Heart right ventricle (tissue), 16 donors: ENCODE measurements at regions not wholly inside any gene's neighbourhood (a gene's known extent, or its start where the extent isn't known, plus 50 kb on each side); places are given as distances from the start of the nearest gene placed in this dataset.

Experiments used
- ATAC-seq, 8 donors: fragments of 200-7000 bp; cut with Tn5 transposase; one replicate each; pipeline ENCODE4 v1.9.1; 2020; ENCODE audit warnings: mild to moderate bottlenecking in 8 of 8, moderate library complexity in 8 of 8, moderate number of reproducible peaks in 1 of 8
- DNase-seq, 2 donors: peaks; one replicate each; pipeline ENCODE4 v3.0.0-alpha.2; 2020
- H3K27ac ChIP-seq, 10 donors: fragments of 200-600 bp; sonication (generic) in 2 of 10; one replicate each; pipeline versions ENCODE4 v1.5.0 to v1.8.0; 2020 to 2022; ENCODE audit warnings: mild to moderate bottlenecking in 3 of 10
- H3K27me3 ChIP-seq, 7 donors: fragments of 200-600 bp; one replicate each; pipeline ENCODE4 v1.8.0; 2021 to 2022; ENCODE audit warnings: mild to moderate bottlenecking in 2 of 7
- H3K36me3 ChIP-seq, 9 donors: fragments of 200-600 bp; sonication (generic) in 1 of 9; one replicate each; pipeline versions ENCODE4 v1.5.0 to v1.8.0; 2020 to 2022; ENCODE audit warnings: mild to moderate bottlenecking in 2 of 9
- H3K4me1 ChIP-seq, 9 donors: fragments of 200-600 bp; sonication (generic) in 1 of 9; one replicate each; pipeline versions ENCODE4 v1.5.0 to v1.8.0; 2020 to 2022; ENCODE audit warnings: mild to moderate bottlenecking in 4 of 9
- H3K4me3 ChIP-seq, 10 donors: fragments of 200-600 bp; sonication (generic) in 2 of 10; one replicate each; pipeline versions ENCODE4 v1.5.0 to v1.8.0; 2020 to 2022; ENCODE audit warnings: mild to moderate bottlenecking in 7 of 10, moderate library complexity in 2 of 10
- H3K9me3 ChIP-seq, 11 donors: fragments of 200-600 bp in 10 of 11; sonication (generic) in 2 of 11; one replicate each; pipeline versions ENCODE4 v1.5.0 to v1.8.0; 2013 to 2022; ENCODE audit warnings: mild to moderate bottlenecking in 2 of 11, control low read depth in 1 of 11, moderate library complexity in 1 of 11
- CTCF ChIP-seq, 9 donors: fragments of 200-600 bp; sonication (generic) in 2 of 9; IDR thresholded peaks; one replicate each; pipeline versions ENCODE4 v1.5.0 to v1.8.0; 2021 to 2022; ENCODE audit warnings: antibody characterized with exemption in 9 of 9, mild to moderate bottlenecking in 5 of 9, moderate library complexity in 1 of 9
- WGBS, 2 donors: extraction: QIAGEN DNeasy Blood & Tissue Kit; methylation state at CpG; one replicate each; pipeline ENCODE4 v1.1.7; 2013; ENCODE audit warnings: inconsistent platforms in 1 of 2; 5-methylcytosine and 5-hydroxymethylcytosine counted together
- intact Hi-C, 10 donors: fragments of 100-400 bp; cut with DNase I; formaldehyde crosslinking; loops; one replicate each; pipeline versions ENCODE4 v1.11.1 to v1.14.2; 2022
- donor health status: Arrhythmogenic right ventricular cardiomyopathy.
- donor health status: ischemic (EF 13 %, LVEDD 7.1; RV severe dilation, severe dysfunction).
- donor health status: healthy with polysubstance abuse.
- donor health status: DM: no; HTN: yes; CAD: no.
- donor health status: DM: no; HTN: no; CAD: no.
- donor health status: ischemic (EF 25% LVEDD 6.9; RV normal size, moderate dysfunction).
- donor health status: ischemic (EF 25% LVEDD 5.7; RV mildly dilated, moderate dysfunction).
- donor health status: healthy.
- donor health status: DM: yes; HTN: yes; CAD: no.
- donor health status: Ischemic cardiomyopathy.
- donor health status: ischemic (EF 35%, LVEDD 5.7; RV mildly dilated, moderate dysfunction).
- donor health status: nonischemic (EF 11% LVEDD 7.7; RV severe dilation, severe dysfunction).
- donor health status: DM: yes; HTN: yes; CAD: no.
- donor health status: PGD.
- donor health status: ischemic (EF 29% LVEDD 5.4; RV normal size, mild dysfunction).
- donor health status: nonischemic (EF 23%, LVEDD 6.1; RV moderate dilation, normal function).

- ATAC-seq, result peak in 3 of 8 donors; percentile 47 to 56 (median 56)
- H3K36me3 ChIP-seq, result no peaks in the 10 kb centered on the region
- no peaks in the 10 kb centered on the region for H3K9me3 ChIP-seq
- peaks cover 0 to 14% (median 9%) of the 10 kb centered on the region in 9 donors for H3K4me1 ChIP-seq
- peak overlapping the region in 2 of 10 donors; percentile 30 to 37 for H3K27ac ChIP-seq
- intact Hi-C loops, result no loop called here
- no peak for DNase-seq
- 77 to 79% methylated on average over 15 of the region's 15 CpGs for WGBS, 2 donors
- no peak for TF ChIP-seq CTCF (IDR thresholded peaks at IDR 0.05)
- H3K27me3 ChIP-seq, result no peaks in the 10 kb centered on the region
- no peak overlapping the region for H3K4me3 ChIP-seq
These were observed 158.2 kb upstream of the MAF start for GRCh38 chr16:79758615-79759346.

GRCh38 chr16:79757968-79758367, 157.4 kb upstream of the MAF start:
- H3K4me1 ChIP-seq, result peaks cover 0 to 16% (median 9%) of the 10 kb centered on the region in 9 donors
- H3K4me3 ChIP-seq, result no peak overlapping the region
- TF ChIP-seq CTCF (IDR thresholded peaks at IDR 0.05), result no peak
- 78 to 81% methylated on average over 6 of the region's 6 CpGs for WGBS, 2 donors
- no peaks in the 10 kb centered on the region for H3K36me3 ChIP-seq
- ATAC-seq (peak in 1 of 8 donors; percentile 17), DNase-seq (no peak)
- H3K27ac ChIP-seq, result no peak overlapping the region
- intact Hi-C loops, result no loop called here
- H3K9me3 ChIP-seq, result no peaks in the 10 kb centered on the region
- no peaks in the 10 kb centered on the region for H3K27me3 ChIP-seq

GRCh38 chr16:79757163-79757562, 156.6 kb upstream of the MAF start:
- intact Hi-C loops, result no loop called here
- WGBS, 2 donors, result 82 to 89% methylated on average over 5 of the region's 5 CpGs
- H3K27me3 ChIP-seq, result no peaks in the 10 kb centered on the region
- no peak for ATAC-seq
- H3K4me3 ChIP-seq, result no peak overlapping the region
- no peak for DNase-seq
- peaks cover 0 to 16% (median 9%) of the 10 kb centered on the region in 9 donors for H3K4me1 ChIP-seq
- H3K36me3 ChIP-seq, result no peaks in the 10 kb centered on the region
- no peaks in the 10 kb centered on the region for H3K9me3 ChIP-seq
- H3K27ac ChIP-seq, result no peak overlapping the region
- no peak for TF ChIP-seq CTCF (IDR thresholded peaks at IDR 0.05)

GRCh38 chr16:79756571-79756970, 156.0 kb upstream of the MAF start:
- no peak for TF ChIP-seq CTCF (IDR thresholded peaks at IDR 0.05)
- Histone ChIP-seq H3K9me3 (no peaks in the 10 kb centered on the region), H3K27ac (no peak overlapping the region), H3K27me3 (no peaks in the 10 kb centered on the region), H3K4me3 (no peak overlapping the region), H3K4me1 (peaks cover 0 to 20% (median 9%) of the 10 kb centered on the region in 9 donors), H3K36me3 (no peaks in the 10 kb centered on the region)
- no peak for DNase-seq
- ATAC-seq, result no peak
- intact Hi-C loops, result no loop called here
- WGBS, 2 donors, result 97 to 98% methylated on average over 5 of the region's 5 CpGs
